H1 (cell line): ENCODE measurements at regions not wholly inside any gene's neighbourhood (a gene's known extent, or its start where the extent isn't known, plus 50 kb on each side); places are given as distances from the start of the nearest gene placed in this dataset.

Source experiments
- CTCF ChIA-PET: fragments of 300-600 bp; sonication (Branson Sonifier 250); formaldehyde crosslinking; loops from one replicate; lab custom pipeline; 2021; ENCODE audit not compliant: partially characterized antibody; lab: Charles Lee
- POLR2A ChIA-PET: fragments of 300-600 bp; sonication (Branson Sonifier 250); formaldehyde crosslinking; loops from one replicate; lab custom pipeline; 2021; ENCODE audit warnings: inconsistent platforms; ENCODE audit not compliant: partially characterized antibody; lab: Charles Lee
- DNase-seq, 2 experiments: peaks; one replicate each; pipeline versions ENCODE4 v3.0.0 to v3.0.0-alpha.2; 2010 to 2022; ENCODE audit warnings: low spot score in 2 of 2, low read depth in 1 of 2, mixed read lengths in 1 of 2
- FAIRE-seq: peaks from 2 replicates; lab custom pipeline; 2011; peaks lifted over from hg19 to GRCh38; lab: Jason Lieb, UNC
- H2AFZ ChIP-seq: 2 replicates; pipeline ENCODE4 v1.8.1; 2012; ENCODE audit warnings: low read length, inconsistent platforms
- H2AK5ac ChIP-seq: 2 replicates; pipeline ENCODE4 v1.6.1; 2013; ENCODE audit warnings: low read depth, low read length
- H2BK120ac ChIP-seq: replicated peaks from 2 replicates; pipeline ENCODE3; 2013; ENCODE audit warnings: low read depth, low read length, inconsistent platforms
- H2BK12ac ChIP-seq: 2 replicates; pipeline ENCODE4 v1.6.1; 2013; ENCODE audit warnings: low read depth, low read length
- H2BK15ac ChIP-seq: 2 replicates; pipeline ENCODE4 v1.6.1; 2013; ENCODE audit warnings: low read length
- H2BK20ac ChIP-seq: 2 replicates; pipeline ENCODE4 v1.6.1; 2013; ENCODE audit warnings: low read length
- H2BK5ac ChIP-seq: 2 replicates; pipeline ENCODE4 v1.6.1; 2013; ENCODE audit warnings: low read depth, low read length
- H3K14ac ChIP-seq: 2 replicates; pipeline ENCODE4 v1.6.1; 2013; ENCODE audit warnings: inconsistent platforms; ENCODE audit not compliant: insufficient read length
- H3K18ac ChIP-seq: 2 replicates; pipeline ENCODE4 v1.6.1; 2013; ENCODE audit warnings: low read length; ENCODE audit errors: extremely low read depth
- H3K23ac ChIP-seq: 2 replicates; pipeline ENCODE4 v1.6.1; 2013; ENCODE audit warnings: inconsistent platforms; ENCODE audit not compliant: insufficient read length
- H3K23me2 ChIP-seq: 2 replicates; pipeline ENCODE4 v1.6.1; 2013; ENCODE audit warnings: low read depth, low read length
- H3K27ac ChIP-seq: 2 replicates; pipeline ENCODE4 v1.6.1; 2011; ENCODE audit warnings: low read depth, low read length, inconsistent platforms
- H3K27me3 ChIP-seq, 4 experiments: replicated peaks in 1 of 4; 1 replicate in 1 of 4; 2 replicates in 3 of 4; pipeline versions ENCODE4 v1.6.1 to v1.8.1; 2011 to 2013; ENCODE audit warnings: low read length in 3 of 4, mild to moderate bottlenecking in 3 of 4, inconsistent platforms in 2 of 4, mixed read lengths in 2 of 4, moderate library complexity in 1 of 4; ENCODE audit not compliant: control insufficient read depth in 3 of 4, insufficient read depth in 3 of 4; ENCODE audit errors: extremely low read depth in 1 of 4
- H3K36me3 ChIP-seq, 4 experiments: 2 replicates each; pipeline versions ENCODE4 v1.6.1 to v1.8.1; 2011 to 2013; ENCODE audit warnings: mild to moderate bottlenecking in 4 of 4, low read length in 3 of 4, moderate library complexity in 2 of 4, control low read depth in 1 of 4, inconsistent platforms in 1 of 4; ENCODE audit not compliant: insufficient read depth in 4 of 4, control insufficient read depth in 2 of 4
- H3K4ac ChIP-seq: replicated peaks from 2 replicates; pipeline ENCODE3; 2013; ENCODE audit warnings: low read length, low read depth, mixed read lengths, inconsistent platforms; ENCODE audit not compliant: insufficient read length
- H3K4me1 ChIP-seq, 4 experiments: replicated peaks in 1 of 4; 1 replicate in 1 of 4; 2 replicates in 3 of 4; pipeline versions ENCODE4 v1.6.1 to v1.8.1; 2011 to 2013; ENCODE audit warnings: low read length in 3 of 4, inconsistent platforms in 2 of 4, mixed read lengths in 1 of 4; ENCODE audit not compliant: insufficient read depth in 4 of 4, control insufficient read depth in 3 of 4
- H3K4me2 ChIP-seq, 2 experiments: 2 replicates each; pipeline versions ENCODE4 v1.6.1 to v1.8.1; 2011 to 2013; ENCODE audit warnings: low read depth in 2 of 2, low read length in 2 of 2, control low read depth in 1 of 2, inconsistent platforms in 1 of 2, mild to moderate bottlenecking in 1 of 2; ENCODE audit not compliant: insufficient read depth in 1 of 2
- H3K4me3 ChIP-seq, 4 experiments: fragments of 200-600, 300-600 bp in 1 of 4; sonication (generic), shearing (Covaris generic), sonication (Bioruptor Twin) in 1 of 4; 2 replicates each; pipeline versions ENCODE4 v1.5.1 to v1.8.1; 2011 to 2016; ENCODE audit warnings: low read length in 4 of 4, low read depth in 3 of 4, control low read depth in 2 of 4, inconsistent platforms in 2 of 4, mild to moderate bottlenecking in 2 of 4, mixed read lengths in 1 of 4, moderate library complexity in 1 of 4; ENCODE audit not compliant: insufficient read depth in 2 of 4; ENCODE audit errors: extremely low read depth in 1 of 4
- H3K56ac ChIP-seq: replicated peaks from 2 replicates; pipeline ENCODE3; 2013; ENCODE audit warnings: low read depth, mild to moderate bottlenecking, mixed read lengths, low read length, inconsistent platforms; ENCODE audit not compliant: insufficient read length
- H3K79me1 ChIP-seq: 2 replicates; pipeline ENCODE4 v1.6.1; 2013; ENCODE audit warnings: low read depth, low read length, control low read depth
- H3K79me2 ChIP-seq, 2 experiments: 2 replicates each; pipeline versions ENCODE4 v1.6.1 to v1.8.1; 2012 to 2013; ENCODE audit warnings: low read length in 2 of 2, mild to moderate bottlenecking in 2 of 2, inconsistent platforms in 1 of 2; ENCODE audit not compliant: insufficient read depth in 2 of 2, control insufficient read depth in 1 of 2
- H3K9ac ChIP-seq, 4 experiments: replicated peaks in 1 of 4; 1 replicate in 1 of 4; 2 replicates in 3 of 4; pipeline versions ENCODE4 v1.6.1 to v1.8.1; 2011 to 2013; ENCODE audit warnings: low read depth in 3 of 4, low read length in 3 of 4, control low read depth in 2 of 4, mild to moderate bottlenecking in 2 of 4, moderate library complexity in 2 of 4, inconsistent platforms in 1 of 4; ENCODE audit errors: extremely low read depth in 1 of 4
- H3K9me3 ChIP-seq, 2 experiments: 2 replicates each; pipeline versions ENCODE4 v1.6.1 to v1.8.1; 2012 to 2013; ENCODE audit warnings: mild to moderate bottlenecking in 2 of 2, moderate library complexity in 2 of 2, control low read depth in 1 of 2, inconsistent platforms in 1 of 2, low read depth in 1 of 2, low read length in 1 of 2, mixed read lengths in 1 of 2; ENCODE audit not compliant: insufficient read depth in 2 of 2
- H4K20me1 ChIP-seq, 2 experiments: replicated peaks in 1 of 2; 2 replicates each; pipeline versions ENCODE3 to v1.8.1; 2011 to 2013; ENCODE audit warnings: inconsistent platforms in 2 of 2, low read length in 2 of 2, mild to moderate bottlenecking in 1 of 2; ENCODE audit not compliant: insufficient read depth in 2 of 2, control insufficient read depth in 1 of 2
- H4K5ac ChIP-seq: 2 replicates; pipeline ENCODE4 v1.6.1; 2013; ENCODE audit warnings: low read length, low read depth, mixed read lengths, inconsistent platforms; ENCODE audit not compliant: insufficient read length
- H4K8ac ChIP-seq: 2 replicates; pipeline ENCODE4 v1.8.0; 2013; ENCODE audit warnings: mild to moderate bottlenecking, moderate library complexity, low read length, inconsistent platforms; ENCODE audit not compliant: insufficient read depth; ENCODE audit errors: extremely low read depth
- H4K91ac ChIP-seq: replicated peaks from 2 replicates; pipeline ENCODE3; 2013; ENCODE audit warnings: low read length, mixed read lengths, inconsistent platforms; ENCODE audit not compliant: insufficient read length
- CBX8 ChIP-seq: fragments of 300-800, 300-1000 bp; sonication (generic); IDR thresholded peaks from 2 replicates; pipeline ENCODE4 v1.7.1; 2016; ENCODE audit warnings: low read depth, low read length, borderline replicate concordance
- CEBPB ChIP-seq: IDR thresholded peaks from 2 replicates; pipeline ENCODE4 v1.6.1; 2012; ENCODE audit warnings: low read depth, low read length
- CREB1 ChIP-seq: IDR thresholded peaks from 2 replicates; pipeline ENCODE4 v1.6.1; 2012; ENCODE audit warnings: inconsistent platforms
- EGR1 ChIP-seq: IDR thresholded peaks from 2 replicates; pipeline ENCODE4 v1.6.1; 2011; ENCODE audit warnings: low read depth, low read length, borderline replicate concordance
- GABPA ChIP-seq: IDR thresholded peaks from 2 replicates; pipeline ENCODE4 v1.6.1; 2011; ENCODE audit warnings: mild to moderate bottlenecking, low read length, moderate library complexity, borderline replicate concordance; ENCODE audit not compliant: insufficient read depth
- HDAC6 ChIP-seq: IDR thresholded peaks from one replicate; pipeline ENCODE4 v1.7.1; 2012; ENCODE audit warnings: low read depth, mild to moderate bottlenecking, inconsistent platforms, low read length, moderate library complexity
- JUN ChIP-seq: IDR thresholded peaks from 2 replicates; pipeline ENCODE4 v1.6.1; 2011; ENCODE audit warnings: low read depth, mild to moderate bottlenecking, improper control_type of control experiment, low read length
- NRF1 ChIP-seq: IDR thresholded peaks from 2 replicates; pipeline ENCODE4 v1.6.1; 2011; ENCODE audit warnings: mild to moderate bottlenecking, low read depth, low read length, improper control_type of control experiment
- RXRA ChIP-seq: IDR thresholded peaks from 2 replicates; pipeline ENCODE4 v1.6.1; 2011; ENCODE audit warnings: low read depth, mild to moderate bottlenecking, low read length, moderate library complexity; ENCODE audit not compliant: insufficient read depth
- SIX5 ChIP-seq: IDR thresholded peaks from 2 replicates; pipeline ENCODE4 v1.6.1; 2011; ENCODE audit warnings: mild to moderate bottlenecking, low read depth, low read length
- SP4 ChIP-seq: IDR thresholded peaks from 2 replicates; pipeline ENCODE4 v1.6.1; 2012; ENCODE audit warnings: low read length, inconsistent platforms
- TEAD4 ChIP-seq: IDR thresholded peaks from 2 replicates; pipeline ENCODE4 v1.6.1; 2012; ENCODE audit warnings: low read depth, low read length, inconsistent platforms, mixed read lengths
- YY1 ChIP-seq: IDR thresholded peaks from 2 replicates; pipeline ENCODE4 v1.6.1; 2011; ENCODE audit warnings: low read depth, mild to moderate bottlenecking, low read length
- WGBS, 2 experiments: shearing (Covaris generic) in 1 of 2; methylation state at CpG; one replicate each; pipeline versions ENCODE4 v1.1.6 to v1.1.7; 2013 to 2015; ENCODE audit warnings: low lambda C conversion rate in 2 of 2, mixed read lengths in 2 of 2, inconsistent platforms in 1 of 2, low coverage in 1 of 2, missing lambda C conversion rate in 1 of 2; ENCODE audit not compliant: insufficient replicate concordance in 2 of 2, insufficient coverage in 1 of 2, insufficient read length in 1 of 2; ENCODE audit errors: extremely low coverage in 1 of 2, missing lambda C conversion rate in 1 of 2; 5-methylcytosine and 5-hydroxymethylcytosine counted together

- H2BK120ac ChIP-seq = no peak overlapping the region
- H3K9me3 ChIP-seq = no peaks in the 10 kb centered on the region
- H3K4ac ChIP-seq = no peak overlapping the region
- H4K8ac ChIP-seq = no peak overlapping the region
- no peak overlapping the region for H3K18ac ChIP-seq
- H3K27ac ChIP-seq = no peak overlapping the region
- no peaks in the 10 kb centered on the region for H3K27me3 ChIP-seq
- no peak overlapping the region for H2AK5ac ChIP-seq
- DNase-seq (no peak), FAIRE-seq (no peak)
- no peak overlapping the region for H3K4me3 ChIP-seq
- H4K5ac ChIP-seq = no peak overlapping the region
- WGBS, 2 experiments = 93% methylated on average over 2 of the region's 2 CpGs; no CpG with 5 or more reads in 1 of the 2 experiments
- H3K79me1 ChIP-seq = no peaks in the 10 kb centered on the region
- no peak overlapping the region for H2BK20ac ChIP-seq
- no peak overlapping the region for H3K56ac ChIP-seq
- H2BK12ac ChIP-seq = no peak overlapping the region
- no peaks in the 10 kb centered on the region for H3K36me3 ChIP-seq
- peak overlapping the region; percentile 5; the same call in 1 of the 2 replicates for H2AFZ ChIP-seq
- H4K91ac ChIP-seq = no peak overlapping the region
- H3K4me2 ChIP-seq = no peak overlapping the region
- H4K20me1 ChIP-seq = no peaks in the 10 kb centered on the region
- H3K79me2 ChIP-seq = no peaks in the 10 kb centered on the region
- POLR2A ChIA-PET = no interaction called here
- no peak overlapping the region for H2BK5ac ChIP-seq
- no peak overlapping the region for H2BK15ac ChIP-seq
- H3K9ac ChIP-seq = no peak overlapping the region
- CTCF ChIA-PET = interaction anchor here (0.8 kb wide), 1 partner anchor 314 kb away, joined by 3 read pairs; no protein-coding TSS in a partner anchor
- H3K14ac ChIP-seq = no peak overlapping the region
- TF ChIP-seq CBX8 (no peak), JUN (no peak), CREB1 (no peak), RXRA (no peak), TEAD4 (no peak), EGR1 (no peak), GABPA (no peak), SIX5 (no peak), SP4 (no peak), NRF1 (no peak), CEBPB (no peak), YY1 (no peak), HDAC6 (no peak)
- peaks cover 0 to 3% (median 0%) of the 10 kb centered on the region in 4 experiments; a peak in 2 of 7 replicates for H3K4me1 ChIP-seq
- no peak overlapping the region for H3K23ac ChIP-seq
- no peaks in the 10 kb centered on the region for H3K23me2 ChIP-seq
Measured at GRCh38 chr2:156864325-156864724, 393.2 kb upstream of the GALNT5 start.
